ENCODE measurements at regions not wholly inside any gene's neighbourhood (a gene's known extent, or its start where the extent isn't known, plus 50 kb on each side); places are given as distances from the start of the nearest gene placed in this dataset.
"Not testable (repeated sequence)": the region's sequence is repeated elsewhere in the genome, so short reads cannot be mapped to it uniquely, and the experiment has no call there.

DNA sequence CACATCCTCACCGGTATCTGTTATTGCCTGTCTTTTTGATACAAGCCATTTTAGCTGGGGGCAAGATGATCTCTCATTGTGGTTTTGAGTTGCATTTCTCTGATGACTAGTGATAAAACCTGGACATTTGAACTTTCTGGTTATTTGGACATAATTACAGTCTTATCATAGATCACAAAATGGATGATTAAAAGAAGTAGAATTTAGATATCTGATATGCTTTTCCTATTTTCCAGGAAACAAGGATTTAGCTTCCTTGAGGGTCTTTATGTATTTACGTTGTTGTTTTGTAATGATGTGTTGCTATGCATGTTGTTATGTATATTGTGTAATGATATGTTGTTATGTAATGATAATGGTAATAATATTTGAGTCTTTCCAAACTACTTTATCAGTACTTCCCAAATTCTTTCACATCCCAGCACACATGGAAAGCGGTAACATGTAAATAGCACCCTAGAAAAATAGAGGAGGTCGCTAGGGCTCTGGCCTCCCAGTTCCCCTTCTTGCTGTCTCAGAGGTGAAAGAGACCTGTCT, 53.8 kb downstream of the GJD2 start:
- DNase-seq: no peak

DNA sequence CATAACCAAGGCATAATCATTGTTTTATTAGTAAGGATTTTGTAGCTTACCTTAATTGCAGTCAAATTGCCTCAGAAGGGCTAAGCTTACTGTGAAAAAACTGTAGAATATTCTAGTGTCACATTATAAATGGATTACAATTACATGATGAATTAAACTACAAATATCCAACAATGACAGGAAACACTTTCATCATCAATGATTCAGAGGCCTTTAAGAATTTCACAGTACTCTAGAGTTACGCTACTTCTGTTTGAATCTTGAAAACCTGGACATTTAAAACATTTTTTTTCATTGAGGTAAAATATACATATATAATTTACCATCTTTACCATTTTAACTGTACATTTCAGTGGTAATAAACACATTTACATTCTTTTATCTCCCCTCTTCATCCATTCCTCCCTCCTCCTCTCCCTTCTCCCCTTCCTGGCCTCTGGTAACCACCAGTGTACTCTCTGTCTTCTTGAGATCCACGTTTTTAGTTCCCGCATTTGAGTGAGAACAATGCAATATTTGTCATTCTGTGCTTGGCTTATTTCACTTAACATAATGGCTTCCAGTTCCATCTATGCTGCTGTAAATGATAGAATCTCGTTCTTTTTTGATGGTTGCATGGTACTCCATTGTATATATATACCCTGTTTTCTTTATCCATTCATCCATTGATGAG, 54.7 kb downstream of the GJD2 start:
- DNase-seq: no peak

DNA sequence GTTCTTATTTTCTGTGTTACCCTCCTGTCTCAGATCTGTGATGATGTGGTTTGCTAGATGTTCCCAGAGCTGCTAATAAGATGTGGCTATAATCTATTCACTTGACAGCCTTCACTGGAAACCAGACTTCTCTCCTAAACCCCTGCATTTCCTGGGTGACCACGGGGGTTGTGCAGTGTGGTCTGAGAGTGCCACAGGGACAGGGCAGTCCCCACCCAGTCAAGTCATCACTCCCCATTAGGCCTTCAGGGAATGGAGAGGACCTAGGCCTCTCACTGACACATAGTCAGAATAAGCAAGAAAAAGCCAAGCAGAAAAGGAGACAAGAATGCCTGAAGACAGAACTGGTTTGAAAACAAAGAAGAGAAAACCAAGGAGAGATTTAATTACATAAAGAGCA, 58.3 kb downstream of the GJD2 start:
- DNase-seq: no peak

DNA sequence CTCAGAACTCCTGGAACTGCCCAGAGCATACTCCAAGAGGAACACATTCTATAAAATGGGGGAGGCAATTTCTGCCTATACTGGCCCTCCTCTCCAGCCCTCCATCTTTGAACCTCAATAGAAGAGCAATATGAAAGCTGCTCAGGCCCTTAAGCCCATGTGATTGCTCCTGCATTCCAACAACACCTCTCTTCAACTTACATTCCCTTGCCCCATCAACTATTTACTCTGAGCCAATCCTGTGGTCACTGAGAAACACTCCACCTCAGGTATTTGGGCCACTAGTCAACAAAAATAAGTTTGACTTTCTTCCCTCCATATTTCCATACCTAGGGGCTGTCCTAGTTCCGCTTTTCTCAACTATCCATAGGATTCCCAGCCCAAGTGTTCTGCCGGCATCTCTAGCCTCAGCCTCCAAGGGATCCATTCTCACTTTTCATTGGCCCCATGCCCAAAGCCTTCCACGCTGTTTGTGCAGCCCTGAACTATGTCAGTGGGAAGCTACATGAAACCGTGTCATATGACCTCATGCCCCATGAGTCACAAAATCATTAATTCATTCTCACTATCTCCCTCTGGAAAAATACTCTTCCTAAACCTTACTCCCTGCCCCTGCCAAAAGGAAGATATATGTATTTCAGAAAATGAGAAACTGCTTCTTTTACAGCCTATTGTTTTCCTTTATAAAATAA, 61.6 kb downstream of the GJD2 start:
- no peak for DNase-seq

DNA sequence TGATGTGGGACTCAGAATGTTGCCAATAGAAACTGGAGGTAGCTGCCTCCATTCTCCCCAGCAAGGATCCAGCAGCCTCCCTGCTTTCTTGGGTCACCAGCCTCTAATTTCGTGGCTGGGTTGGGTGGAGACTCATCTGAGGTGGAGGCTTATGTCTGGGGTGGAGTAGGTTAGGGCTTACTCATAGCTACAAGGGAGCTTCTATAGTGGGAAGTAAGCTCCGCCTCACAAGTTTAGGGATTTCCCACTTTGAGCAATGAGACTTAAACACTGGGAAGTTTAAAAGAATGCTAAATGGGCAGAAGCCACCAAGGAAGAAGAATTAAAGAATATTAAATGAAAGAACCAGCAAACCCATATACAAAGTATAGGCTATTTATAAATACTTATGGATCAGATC, 63.8 kb downstream of the GJD2 start:
- DNase-seq: peak; percentile 82 to 91 (median 89)

DNA sequence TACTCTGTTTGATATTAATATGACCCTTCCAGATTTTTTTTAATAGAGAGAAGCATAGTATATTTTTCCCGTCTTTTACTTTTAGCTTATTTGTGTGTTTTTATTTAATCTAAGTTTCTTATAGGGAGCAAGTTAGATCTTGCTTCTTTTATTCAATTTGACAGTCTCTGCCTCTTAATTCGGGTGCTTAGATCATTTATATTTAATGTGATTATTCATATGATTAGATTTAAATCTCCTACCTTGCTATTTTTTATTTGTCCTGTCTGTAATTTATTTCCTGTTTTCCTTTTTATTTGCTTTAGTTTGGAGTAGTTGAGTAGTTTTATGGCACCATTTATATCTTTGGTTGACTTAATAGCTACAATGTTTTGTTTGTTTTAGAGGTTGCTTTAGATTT, 66.1 kb downstream of the GJD2 start:
- no peak for DNase-seq

DNA sequence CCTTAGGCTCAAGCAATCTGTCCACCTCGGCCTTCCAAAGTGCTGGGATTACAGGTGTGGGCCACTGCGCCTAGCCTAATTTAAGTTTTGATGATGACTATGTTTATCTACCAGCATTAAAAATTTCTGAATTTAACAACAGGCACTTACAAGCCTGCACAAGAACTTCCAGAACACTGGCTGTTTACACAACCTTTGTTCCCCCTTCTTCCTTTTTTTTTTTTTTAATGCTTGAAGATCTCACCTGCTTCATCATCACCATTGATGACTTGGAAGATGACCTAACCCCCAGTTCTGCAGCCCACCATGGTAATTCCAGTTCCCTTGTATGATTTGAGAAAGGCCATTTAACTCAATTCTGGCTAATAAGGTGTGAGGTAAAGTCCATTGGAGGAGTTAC, 70.4 kb downstream of the GJD2 start:
- DNase-seq: no peak

DNA sequence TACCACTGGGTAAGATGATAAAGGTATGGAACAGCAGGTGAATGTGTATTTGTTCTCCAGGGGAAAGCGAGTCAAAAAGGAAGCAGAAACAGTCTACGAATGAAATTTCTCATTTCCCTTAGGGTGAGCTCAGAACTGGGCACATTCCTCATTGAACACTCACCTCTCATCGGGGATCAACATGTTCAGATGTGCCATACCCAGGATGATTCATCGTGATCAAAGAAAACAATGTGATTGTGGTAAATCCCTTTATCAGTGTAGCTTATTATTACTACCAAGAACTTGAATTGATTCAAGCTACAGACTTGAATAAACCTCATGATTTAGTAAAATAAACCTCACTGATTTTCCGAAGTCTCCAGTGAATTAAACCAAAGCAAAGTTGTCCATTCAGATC, 72.1 kb downstream of the GJD2 start:
- no peak for DNase-seq

DNA sequence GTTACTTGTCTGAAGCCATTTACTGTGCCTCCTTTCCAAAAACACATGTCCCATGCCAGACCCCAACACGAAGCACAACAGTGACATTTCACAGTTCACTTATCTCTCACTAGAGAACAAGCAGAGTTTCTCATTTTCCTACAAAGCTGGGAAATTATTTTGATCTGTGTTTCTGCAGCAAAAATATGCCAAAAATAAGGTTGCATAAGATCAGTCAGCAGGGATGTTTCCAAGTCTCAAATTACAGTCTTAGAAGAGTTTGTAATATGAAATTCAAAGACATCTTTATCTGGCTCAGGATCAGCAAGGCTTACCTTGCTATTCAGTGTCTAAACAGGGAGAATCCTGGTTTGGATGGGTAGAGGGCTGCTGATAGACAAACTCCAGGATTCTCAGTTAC, 75.5 kb downstream of the GJD2 start:
- no peak for DNase-seq

DNA sequence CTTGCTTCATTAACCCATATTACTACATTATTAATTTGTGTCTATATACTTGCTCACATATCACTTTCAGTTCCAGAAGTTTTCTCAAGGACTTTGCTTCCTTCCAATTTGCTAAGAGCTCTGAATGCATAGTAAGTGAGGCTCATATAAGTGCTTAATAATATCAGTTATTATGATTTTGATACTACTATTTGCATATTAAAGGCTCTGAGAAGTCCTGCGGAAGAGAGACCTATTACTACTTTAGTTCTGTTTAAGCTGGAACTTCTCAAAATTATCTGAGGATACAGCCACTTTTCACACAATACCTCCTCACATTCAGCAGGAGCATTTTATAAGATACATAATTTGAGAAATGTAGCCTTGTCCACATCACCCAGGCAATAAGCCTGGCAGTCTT, 81.6 kb downstream of the GJD2 start:
- no peak for DNase-seq

DNA sequence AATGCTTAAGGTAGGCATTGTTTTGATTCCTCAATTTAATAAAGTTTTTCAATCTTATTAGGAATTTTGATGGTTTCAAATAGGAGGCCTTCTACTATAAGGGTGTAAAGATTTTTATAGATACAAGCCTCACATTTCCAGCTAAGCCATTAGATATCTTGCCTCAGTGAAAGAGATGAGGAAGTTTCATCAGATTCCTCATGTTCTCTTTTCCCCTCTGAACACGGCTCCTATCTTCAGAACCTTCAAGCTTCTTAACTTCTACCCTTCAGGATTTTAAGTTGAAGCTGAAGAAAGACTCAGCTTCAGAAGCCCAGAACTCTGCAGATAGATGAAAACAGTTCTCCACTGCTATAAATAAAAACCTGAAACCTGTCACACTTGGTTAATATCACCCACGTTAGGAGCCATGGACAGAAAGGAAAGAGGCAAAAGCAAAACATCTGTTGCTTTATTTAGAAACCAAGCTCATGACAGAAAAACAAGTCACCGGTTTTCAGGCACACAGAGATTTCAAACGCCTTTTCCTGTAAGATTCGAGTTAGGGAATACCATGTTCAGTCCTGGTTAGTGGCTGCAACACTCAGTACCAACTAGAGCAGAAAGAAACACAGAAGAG, 82.2 kb upstream of the GOLGA8B start:
- DNase-seq: no peak

DNA sequence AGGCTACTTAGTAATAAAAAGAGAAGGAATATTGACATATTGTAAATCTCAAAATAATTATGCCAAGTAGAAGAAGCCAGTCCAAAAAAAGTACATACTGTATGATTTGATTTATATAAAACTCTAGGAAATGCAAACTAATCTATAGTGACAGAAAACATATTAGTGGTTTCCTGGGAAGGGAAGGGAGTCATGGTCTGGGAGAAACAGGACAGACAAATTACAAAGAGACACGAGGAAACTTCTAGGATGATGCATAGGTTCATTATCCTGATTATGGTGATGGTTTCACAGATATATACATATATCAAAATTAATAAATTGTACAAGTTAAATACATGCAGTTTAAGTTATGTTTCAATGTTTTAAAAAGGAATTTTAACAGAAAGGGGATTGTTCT, 81.0 kb upstream of the GOLGA8B start:
- no peak for DNase-seq

DNA sequence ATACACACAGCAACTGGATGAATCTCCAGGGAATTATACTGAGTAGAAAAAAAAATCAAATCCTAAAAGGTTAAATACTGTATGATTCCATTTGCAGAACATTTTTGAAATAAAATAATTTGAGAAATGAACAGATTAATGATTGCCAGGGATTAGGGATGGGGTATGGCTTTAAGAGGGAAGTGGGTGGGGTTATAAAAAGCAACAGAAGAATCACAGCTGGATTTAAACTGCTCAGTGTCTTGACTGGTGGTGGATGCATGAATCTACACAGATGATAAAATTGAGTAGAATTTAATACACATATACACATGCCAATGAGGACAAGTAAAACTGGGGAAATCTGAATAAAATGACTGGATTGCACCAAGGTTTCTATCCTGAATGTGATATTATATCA, 79.7 kb upstream of the GOLGA8B start:
- DNase-seq: no peak

DNA sequence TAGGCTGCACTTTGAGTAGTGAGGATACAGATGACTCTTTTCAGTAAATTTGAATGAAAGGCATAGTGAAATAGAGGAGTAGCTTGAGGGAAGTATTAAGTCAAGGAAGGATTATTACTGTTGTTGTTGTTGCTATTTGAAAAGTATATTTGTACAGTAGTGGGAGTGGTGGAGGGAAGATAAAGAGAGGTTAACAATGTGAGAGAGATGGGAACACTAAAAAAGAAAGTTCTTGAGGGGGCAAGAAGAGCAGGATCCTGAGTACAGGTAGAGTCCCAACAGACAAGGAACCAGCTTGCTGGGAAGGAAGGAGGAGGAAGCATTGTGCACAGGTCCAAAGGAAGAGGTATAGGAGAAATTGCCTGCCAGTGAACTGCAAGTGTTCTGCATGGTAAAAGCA, 75.6 kb upstream of the GOLGA8B start:
- DNase-seq: no peak

DNA sequence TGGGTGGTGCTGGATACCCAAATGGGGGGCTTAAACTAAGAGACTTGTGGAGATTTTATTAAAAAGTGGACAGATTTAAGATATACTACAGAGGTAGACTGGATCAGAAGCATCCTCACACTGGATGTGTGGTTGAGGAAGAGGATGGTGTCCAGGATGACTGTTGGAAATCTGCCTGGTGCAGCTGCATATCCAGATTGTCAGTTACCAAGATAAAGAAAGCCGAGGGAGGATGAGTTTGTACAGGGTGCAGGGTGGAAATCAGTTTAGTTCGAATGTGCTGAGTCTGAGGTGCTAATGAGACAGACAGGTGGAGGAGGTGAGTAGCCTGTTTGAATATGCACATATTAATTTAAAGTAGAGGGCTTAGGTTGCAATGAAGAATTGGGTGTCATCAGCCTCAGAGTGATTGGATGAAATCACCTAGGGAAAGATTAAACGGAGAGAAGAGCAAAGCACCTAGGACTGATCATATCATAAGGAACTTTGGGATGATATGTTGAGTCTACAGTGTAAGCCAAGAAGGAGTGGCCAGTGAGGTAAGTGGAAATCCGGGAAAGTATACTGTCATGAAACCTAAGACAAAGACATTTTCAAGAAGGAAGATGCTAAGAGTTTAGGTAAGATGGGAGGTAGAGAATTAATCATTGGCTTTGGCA, 74.1 kb upstream of the GOLGA8B start:
- DNase-seq: no peak

DNA sequence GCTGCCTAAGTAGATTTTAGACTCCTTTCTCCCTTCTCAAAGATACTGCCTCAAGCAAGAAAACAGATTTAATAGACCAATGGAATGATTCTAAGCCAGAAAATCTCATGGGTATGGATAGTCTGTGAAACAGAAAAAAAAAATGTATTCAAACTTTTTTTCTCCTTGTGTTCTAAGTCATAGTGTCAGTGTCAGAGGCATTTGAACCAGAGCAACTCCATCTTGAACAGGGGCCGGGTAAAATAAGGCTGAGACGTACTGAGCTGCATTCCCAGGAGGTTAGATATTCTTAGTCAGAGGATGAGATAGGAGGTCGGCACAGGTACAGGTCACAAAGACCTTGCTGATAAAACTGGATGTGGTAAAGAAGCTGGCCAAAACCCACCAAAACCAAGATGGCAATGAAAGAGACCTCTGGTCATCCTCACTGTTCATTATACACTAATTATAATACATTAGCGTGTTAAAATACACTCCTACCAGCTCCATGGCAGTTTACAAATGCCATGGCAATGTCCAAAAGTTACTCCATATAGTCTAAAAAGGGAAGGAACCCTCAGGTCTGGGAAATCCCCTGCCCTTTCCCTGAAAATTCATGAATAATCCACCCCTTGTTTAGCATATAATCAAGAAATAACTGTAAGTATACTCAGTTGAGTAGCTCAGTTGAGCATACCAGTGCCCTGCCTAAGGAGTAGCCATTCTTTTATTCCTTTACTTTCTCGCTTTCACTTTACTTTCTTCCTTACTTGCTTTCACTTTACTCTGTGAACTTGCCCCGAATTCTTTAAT, 72.8 kb upstream of the GOLGA8B start:
- peak; percentile 67 to 80 (median 69) for DNase-seq

DNA sequence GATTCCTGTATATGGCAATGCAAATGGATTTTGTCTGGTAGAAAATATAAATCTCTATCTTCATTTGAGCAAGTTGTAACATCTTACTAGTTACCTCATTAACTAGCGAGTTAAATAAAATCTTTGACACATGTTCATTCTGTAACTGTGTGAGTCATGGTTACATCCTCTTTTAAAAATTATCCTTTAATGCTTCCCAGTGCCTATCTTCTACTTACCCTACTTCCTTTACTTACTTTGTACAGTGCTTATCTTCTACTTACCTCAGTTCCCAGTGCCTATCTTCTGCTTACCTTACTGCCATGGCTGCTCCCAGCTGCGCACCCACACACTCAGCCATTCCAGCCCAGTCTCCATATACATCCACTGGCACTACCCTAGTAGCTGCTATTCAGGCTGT, 71.9 kb upstream of the GOLGA8B start:
- DNase-seq: peak in 2 of 3 donors; percentile 60 to 71

DNA sequence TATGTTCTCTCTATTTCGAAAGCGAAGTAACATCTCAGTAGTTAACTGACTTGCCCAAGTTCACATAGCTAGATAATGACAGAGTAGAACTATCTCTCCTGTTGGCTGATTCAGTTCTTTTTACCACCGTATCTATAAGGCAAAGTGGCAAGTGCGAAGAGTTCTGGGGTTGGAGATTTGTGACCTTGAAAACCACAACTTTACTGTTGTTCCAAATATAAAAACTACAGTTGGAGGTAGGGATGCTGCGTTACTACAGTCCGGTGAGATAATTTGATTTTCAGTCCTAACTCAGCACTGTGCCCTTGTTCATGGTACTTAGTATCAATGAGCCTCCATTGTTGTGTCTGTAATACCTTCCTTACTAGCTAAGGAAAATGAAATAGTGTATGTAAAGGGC, 71.2 kb upstream of the GOLGA8B start:
- DNase-seq: no peak

DNA sequence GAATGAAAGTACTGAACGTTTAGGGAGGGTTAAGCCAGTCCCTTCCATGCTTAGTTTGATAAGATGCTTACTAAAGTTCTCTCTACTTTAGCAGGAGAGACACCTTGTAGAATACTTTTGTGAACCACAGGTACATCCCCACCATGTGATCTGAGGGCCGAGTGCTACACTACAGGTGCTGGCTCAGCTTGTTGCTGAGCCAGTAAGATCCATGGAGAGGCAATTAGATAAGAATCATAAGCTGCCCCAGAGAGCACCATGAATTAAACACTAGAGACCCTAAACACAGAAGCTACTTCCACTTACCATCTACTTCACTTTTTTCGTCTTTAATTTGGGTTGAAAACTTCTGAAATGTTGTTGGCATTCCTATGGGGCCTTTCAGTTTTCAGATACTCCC, 70.5 kb upstream of the GOLGA8B start:
- DNase-seq: no peak

DNA sequence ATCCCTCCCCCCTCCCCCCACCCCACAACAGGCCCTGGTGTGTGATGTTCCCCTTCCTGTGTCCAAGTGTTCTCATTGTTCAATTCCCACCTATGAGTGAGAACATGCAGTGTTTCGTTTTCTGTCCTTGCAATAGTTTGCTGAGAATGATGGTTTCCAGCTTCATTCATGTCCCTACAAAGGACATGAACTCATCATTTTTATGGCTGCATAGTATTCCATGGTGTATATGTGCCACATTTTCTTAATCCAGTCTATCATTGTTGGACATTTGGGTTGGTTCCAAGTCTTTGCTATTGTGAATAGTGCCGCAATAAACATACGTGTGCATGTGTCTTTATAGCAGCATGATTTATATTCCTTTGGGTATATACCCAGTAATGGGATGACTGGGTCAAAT, 69.9 kb upstream of the GOLGA8B start:
- DNase-seq: not testable (repeated sequence)

DNA sequence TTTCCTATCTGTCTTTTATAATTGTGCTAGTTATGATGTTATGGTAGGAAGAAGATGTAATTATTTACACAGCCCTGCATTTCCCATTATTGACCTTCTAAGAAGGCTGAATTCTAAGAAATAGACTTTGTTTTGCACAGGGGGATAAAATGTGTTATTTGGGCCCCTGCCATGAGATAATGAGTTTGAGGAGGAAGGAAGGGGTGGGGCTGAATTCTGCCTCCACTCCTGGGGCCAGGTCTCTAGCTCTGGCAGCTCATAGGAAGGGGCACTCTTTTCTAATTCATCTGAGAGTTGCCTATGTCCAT, 69.2 kb upstream of the GOLGA8B start:
- no peak for DNase-seq

DNA sequence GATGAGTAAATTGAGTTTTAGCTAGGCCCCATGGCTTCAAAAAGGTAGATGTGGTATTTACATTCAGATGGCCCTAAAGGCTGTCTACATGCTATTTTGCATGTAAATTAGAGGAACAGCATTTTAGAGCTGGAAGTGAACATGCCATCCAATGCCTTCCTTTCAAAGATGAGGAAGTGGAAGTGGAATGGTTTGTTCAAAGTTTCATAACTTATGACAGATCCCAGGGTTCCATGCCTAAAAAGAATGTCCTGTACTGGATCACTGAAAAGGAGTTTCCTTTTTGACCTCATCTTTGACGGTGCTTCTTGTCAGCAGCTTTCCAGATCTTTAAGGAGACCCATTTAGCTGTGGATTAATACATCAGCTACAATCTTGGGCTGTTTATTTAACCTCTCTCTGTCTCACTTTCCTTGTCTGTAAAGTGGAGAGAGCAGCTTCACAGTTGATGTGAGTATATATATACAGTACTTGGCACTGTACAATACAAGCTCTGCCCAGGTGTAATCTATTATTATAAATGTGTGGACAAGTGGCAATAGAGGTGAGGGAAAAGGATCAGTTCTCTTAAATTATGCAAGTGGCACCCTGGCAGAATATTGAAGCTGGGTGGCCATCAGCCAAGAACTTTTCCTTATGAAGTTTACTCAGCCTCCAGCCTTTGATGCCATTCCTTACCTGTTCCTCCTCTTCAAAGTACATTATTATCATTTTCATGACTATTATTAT, 68.7 kb upstream of the GOLGA8B start:
- peak; percentile 73 to 88 (median 84) for DNase-seq

All from suppressor macrophage treated with lipopolysaccharide for 1 hour (primary cell).